ENCODE measurements at regions not wholly inside any gene's neighbourhood (a gene's known extent, or its start where the extent isn't known, plus 50 kb on each side); places are given as distances from the start of the nearest gene placed in this dataset.

- TF ChIP-seq CSDC2 (CRISPR knock-in tag; IDR thresholded peaks at IDR 0.05) (no peak), RARB (CRISPR knock-in tag; IDR thresholded peaks at IDR 0.05) (no peak), CREB5 (CRISPR knock-in tag; IDR thresholded peaks at IDR 0.05; ENCODE audit: low read depth) (no peak), PATZ1 (CRISPR knock-in tag; IDR thresholded peaks at IDR 0.05; ENCODE audit: borderline replicate concordance) (no peak), ISL1 (CRISPR knock-in tag; IDR thresholded peaks at IDR 0.05) (no peak), ZC3H10 (CRISPR knock-in tag; IDR thresholded peaks at IDR 0.05) (no peak), ZNF8 (CRISPR knock-in tag; IDR thresholded peaks at IDR 0.05) (no peak), ZFP30 (CRISPR knock-in tag; IDR thresholded peaks at IDR 0.05) (no peak), OSR1 (CRISPR knock-in tag; IDR thresholded peaks at IDR 0.05) (no peak), POU6F1 (CRISPR knock-in tag; IDR thresholded peaks at IDR 0.05; ENCODE audit: borderline replicate concordance, low read depth) (no peak)
These were observed 610.5 kb downstream of the BUD13 start for GRCh38 chr11:116162086-116162885.
